ENCODE measurements at regions not wholly inside any gene's neighbourhood (a gene's known extent, or its start where the extent isn't known, plus 50 kb on each side); places are given as distances from the start of the nearest gene placed in this dataset.

- no peak overlapping the region for H3K4me3 ChIP-seq
- TF ChIP-seq CBX8 (IDR thresholded peaks at IDR 0.05), result no peak
- no peak for TF ChIP-seq JUNB (IDR thresholded peaks at IDR 0.05)
- TF ChIP-seq MAFK (IDR thresholded peaks at IDR 0.05; ENCODE audit: partially characterized antibody), result no peak
- no peak overlapping the region for H3K4me2 ChIP-seq
- POLR2A ChIA-PET, result no interaction called here
- H3K4me1 ChIP-seq, result no peaks in the 10 kb centered on the region
- FAIRE-seq, result no peak
- no peak overlapping the region for H3K27ac ChIP-seq
- DNase-seq (ENCODE audit: low read depth in 1 of 2, low spot score in 1 of 2), result no peak
- no peaks in the 10 kb centered on the region for H3K9me3 ChIP-seq
- CTCF ChIA-PET, result no interaction called here
- 76% methylated on average over 4 of the region's 4 CpGs for WGBS (ENCODE audit: missing lambda C conversion rate)
- no peak for ATAC-seq
Observed at GRCh38 chr10:84075226-84076046, 63.9 kb upstream of the GHITM start.

GRCh38 chr10:84076047-84076388 is 63.3 kb upstream of the GHITM start:
- ChIA-PET POLR2A (no interaction called here), CTCF (no interaction called here)
- ATAC-seq (no peak), DNase-seq (ENCODE audit: low read depth in 1 of 2, low spot score in 1 of 2) (no peak), FAIRE-seq (no peak)
- no peak overlapping the region for H3K4me3 ChIP-seq
- no peaks in the 10 kb centered on the region for H3K4me1 ChIP-seq
- TF ChIP-seq ELK1 (IDR thresholded peaks at IDR 0.05; ENCODE audit: low read depth, low read length), result no peak
- TF ChIP-seq HEYL (CRISPR knock-in tag; IDR thresholded peaks at IDR 0.05), result no peak
- TF ChIP-seq KDM5A (IDR thresholded peaks at IDR 0.05), result no peak
- TF ChIP-seq GATA3 (IDR thresholded peaks at IDR 0.05; ENCODE audit: borderline replicate concordance), result no peak
- TF ChIP-seq FOSL2 (IDR thresholded peaks at IDR 0.05), result no peak
- no peak for TF ChIP-seq FOSL2 (CRISPR knock-in tag; IDR thresholded peaks at IDR 0.05)
- no peak for TF ChIP-seq ZC3H11A (IDR thresholded peaks at IDR 0.05)
- TF ChIP-seq JUNB (IDR thresholded peaks at IDR 0.05), result no peak
- TF ChIP-seq HDAC2 (IDR thresholded peaks at IDR 0.05), result no peak
- no peak for TF ChIP-seq RNF2 (IDR thresholded peaks at IDR 0.05; ENCODE audit: borderline replicate concordance, low read depth)
- TF ChIP-seq USF2 (IDR thresholded peaks at IDR 0.05), result no peak
- no peak for TF ChIP-seq BCL3 (IDR thresholded peaks at IDR 0.05)
- TF ChIP-seq PHF8 (IDR thresholded peaks at IDR 0.05; ENCODE audit: borderline replicate concordance, low read depth), result no peak
- TF ChIP-seq EP300 (IDR thresholded peaks at IDR 0.05), result no peak
- WGBS (ENCODE audit: missing lambda C conversion rate), result 59% methylated on average over 1 of the region's 1 CpG
- H3K27ac ChIP-seq, result no peak overlapping the region
- no peak overlapping the region for H3K4me2 ChIP-seq
- no peaks in the 10 kb centered on the region for H3K9me3 ChIP-seq

- H3K4me2 ChIP-seq, result no peak overlapping the region
- POLR2A ChIA-PET, result no interaction called here
- FAIRE-seq, result no peak
Observed at GRCh38 chr10:84076540-84077195, 62.6 kb upstream of the GHITM start.

More at GRCh38 chr10:84076540-84077195, 62.6 kb upstream of the GHITM start:
- ATAC-seq, result peak; percentile 56 to 78; a peak in 4 of 6 replicates
- Histone ChIP-seq H3K4me3 (no peak overlapping the region), H3K27ac (no peak overlapping the region), H3K9me3 (no peaks in the 10 kb centered on the region), H3K4me1 (no peaks in the 10 kb centered on the region)
- CTCF ChIA-PET, result interaction anchor here (1.7 kb wide), 1 partner anchor 15 kb away, joined by 6 read pairs; no protein-coding TSS in a partner anchor
- DNase-seq (ENCODE audit: low read depth in 1 of 2, low spot score in 1 of 2), result peak in 1 of 2 experiments; percentile 7
- TF ChIP-seq HOXB13 (CRISPR knock-in tag; IDR thresholded peaks at IDR 0.05; ENCODE audit: low read depth) (no peak), HMGXB4 (CRISPR knock-in tag; IDR thresholded peaks at IDR 0.05; ENCODE audit: borderline replicate concordance) (no peak), EP300 (IDR thresholded peaks at IDR 0.05) (no peak), ESRRA (IDR thresholded peaks at IDR 0.05; ENCODE audit: borderline replicate concordance, low read length) (no peak), BCL3 (IDR thresholded peaks at IDR 0.05) (no peak), POLR2A (IDR thresholded peaks at IDR 0.05; ENCODE audit: low read length) (no peak), CHD2 (IDR thresholded peaks at IDR 0.05; ENCODE audit: low read length, partially characterized antibody) (no peak), HES2 (IDR thresholded peaks at IDR 0.05) (no peak), RAD21 (conservative IDR thresholded peaks at IDR 0.05 in 1 of 2, IDR thresholded peaks at IDR 0.05 in 1 of 2) (no peak), POLR2AphosphoS2 (conservative IDR thresholded peaks at IDR 0.05; ENCODE audit: low read length) (no peak), E2F6 (IDR thresholded peaks at IDR 0.05; ENCODE audit: borderline replicate concordance, low read depth) (no peak), RNF2 (IDR thresholded peaks at IDR 0.05; ENCODE audit: borderline replicate concordance, low read depth) (no peak), SREBF2 (IDR thresholded peaks at IDR 0.05) (no peak)
- 23% methylated on average over 4 of the region's 4 CpGs for WGBS (ENCODE audit: missing lambda C conversion rate)

Measured in A549 (cell line).